GM21717 (cell line): ENCODE measurements at regions not wholly inside any gene's neighbourhood (a gene's known extent, or its start where the extent isn't known, plus 50 kb on each side); places are given as distances from the start of the nearest gene placed in this dataset.

Source experiments
- ATAC-seq: cut with Tn5 transposase; IDR thresholded peaks from one replicate; pipeline ENCODE4 v1.9.1; 2021; ENCODE audit warnings: mild to moderate bottlenecking, moderate library complexity; ENCODE audit not compliant: unreplicated experiment

DNA sequence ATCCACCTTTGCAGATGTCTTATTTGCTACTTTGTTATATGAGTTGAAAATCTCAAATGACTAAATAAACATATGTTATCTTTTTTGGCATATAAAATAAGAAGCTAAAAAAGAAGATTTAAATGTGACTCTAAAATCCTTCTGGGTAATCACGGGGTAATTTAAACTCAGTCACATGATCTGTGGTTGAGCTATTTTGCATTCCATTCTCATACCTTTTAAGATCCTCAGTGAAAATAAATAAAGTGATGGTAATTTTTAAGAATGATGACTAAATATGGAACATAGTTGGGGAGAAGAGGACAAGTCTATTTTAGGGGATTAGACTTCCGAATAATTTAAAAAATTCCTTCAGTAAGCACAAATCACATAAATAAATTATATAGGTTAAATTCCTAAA lies 1076.8 kb downstream of the TUSC7 start:
- no peak for ATAC-seq

DNA sequence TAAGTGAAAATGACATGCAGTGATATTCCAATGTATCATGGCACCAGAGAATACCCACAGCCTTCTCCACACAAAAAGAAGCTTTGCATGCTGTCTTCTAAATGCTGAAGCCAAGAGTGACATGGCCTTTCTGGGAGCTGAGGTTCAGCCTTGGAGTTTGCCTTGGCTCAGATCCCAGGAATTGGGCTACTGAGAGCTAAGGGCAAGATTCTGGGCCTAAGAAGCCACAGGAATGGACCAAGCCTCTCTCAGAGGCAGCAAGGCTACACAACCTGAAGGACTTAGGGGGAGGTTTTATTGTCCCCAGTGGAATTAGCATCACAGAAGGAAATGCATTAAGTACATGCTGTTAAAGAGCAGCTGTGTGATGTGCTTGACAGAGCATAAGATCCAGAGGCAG lies 1078.5 kb downstream of the TUSC7 start:
- ATAC-seq: no peak

DNA sequence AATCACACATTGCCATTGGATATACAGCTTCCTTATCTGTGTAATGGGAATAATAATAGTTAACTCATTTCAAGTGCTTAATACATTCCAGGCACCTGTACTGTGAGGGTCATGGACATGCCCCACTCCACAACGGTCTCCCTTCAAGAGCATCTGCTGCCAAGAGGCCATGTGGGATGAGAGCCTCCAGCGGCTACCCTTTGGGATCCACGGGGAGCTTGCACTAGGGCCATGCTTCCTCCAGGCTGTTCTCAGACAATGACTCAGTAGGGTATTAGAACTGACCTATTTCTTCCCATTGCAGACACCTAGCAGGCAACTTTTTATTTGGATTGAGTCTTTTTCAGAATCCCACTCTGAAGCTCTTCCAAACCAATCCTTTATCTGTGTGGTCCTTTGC lies 1078.9 kb downstream of the TUSC7 start:
- ATAC-seq: no peak

DNA sequence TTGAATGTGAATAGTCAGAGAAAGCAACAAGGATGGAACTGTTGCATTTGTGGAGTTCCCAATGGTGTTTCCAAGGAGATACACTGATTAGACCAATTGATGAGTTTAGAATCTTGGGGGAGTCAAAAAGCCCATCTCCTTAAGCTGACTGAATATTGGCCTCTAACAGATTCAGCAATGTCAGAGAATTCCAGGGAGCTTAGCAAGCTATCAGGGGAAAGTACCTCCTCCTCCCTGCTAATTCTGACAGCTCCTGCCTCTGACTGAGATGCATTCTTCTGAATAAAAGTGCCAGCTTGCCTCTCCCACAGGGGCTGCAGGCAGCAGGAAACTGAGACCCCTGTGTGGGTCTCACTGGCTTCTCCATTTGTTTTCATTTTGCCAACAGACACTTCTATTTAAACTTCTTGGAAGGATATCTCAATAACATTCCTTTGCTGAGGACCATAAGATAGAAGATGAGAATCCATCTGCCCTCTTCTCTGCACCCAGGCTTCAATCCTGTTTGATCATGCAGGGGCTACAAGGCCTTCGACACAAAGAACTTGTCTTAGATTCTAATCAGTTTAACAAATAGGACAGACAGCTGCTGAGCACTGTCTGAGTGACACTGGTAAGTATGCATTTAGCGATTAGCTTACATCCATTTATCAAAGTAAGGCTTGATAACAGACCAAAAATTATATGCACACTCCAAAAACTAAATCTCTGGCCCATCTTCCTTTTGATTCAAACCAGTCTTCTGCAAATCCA lies 1080.8 kb downstream of the TUSC7 start:
- no peak for ATAC-seq

DNA sequence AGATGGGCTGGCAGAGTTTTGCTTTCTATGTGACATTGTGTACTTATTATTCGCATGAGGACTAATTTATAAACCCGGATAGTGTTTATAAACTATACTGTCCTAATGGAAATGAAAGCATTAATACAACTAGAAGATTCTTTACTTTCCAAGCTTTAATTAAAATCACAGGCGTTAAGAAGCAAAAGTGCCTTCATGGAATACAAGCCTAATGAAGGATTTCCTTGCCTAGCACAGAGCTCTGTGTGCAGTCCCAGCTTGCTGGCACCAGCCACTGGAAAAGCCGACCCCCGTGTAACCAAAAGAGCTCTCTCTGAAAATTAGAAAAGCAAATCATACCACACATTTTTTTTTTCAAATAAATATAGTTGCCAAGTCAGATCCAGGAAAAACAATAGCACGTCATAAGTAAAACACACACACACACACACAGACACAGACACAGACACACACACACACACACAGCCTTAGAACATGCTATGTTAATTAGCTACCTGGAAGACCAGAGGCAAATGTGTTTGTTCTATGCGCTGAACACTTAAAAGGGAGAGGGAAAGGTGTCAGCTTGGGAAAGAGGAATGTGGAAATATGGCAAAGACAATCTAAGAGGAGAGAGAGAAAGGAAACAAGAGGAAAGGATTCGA lies 1084.2 kb downstream of the TUSC7 start:
- ATAC-seq: no peak

DNA sequence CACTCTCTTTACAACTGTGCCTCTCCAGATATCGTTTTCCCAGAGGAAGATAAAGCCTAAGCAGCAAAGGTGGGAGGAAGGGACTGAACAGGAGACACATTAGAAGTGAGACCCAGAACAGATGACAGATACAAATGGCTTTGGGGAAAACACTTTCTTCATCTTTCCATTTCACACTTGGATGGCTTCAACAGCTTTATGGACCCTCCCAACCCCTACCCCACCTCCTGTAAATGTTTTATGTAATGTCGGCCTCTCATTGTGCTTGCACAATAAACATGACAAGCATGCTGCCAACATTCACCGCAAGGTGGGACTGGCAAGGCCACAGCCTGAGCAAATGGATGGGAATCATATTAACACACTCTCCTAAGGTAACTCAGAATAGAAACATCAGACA lies 1088.6 kb downstream of the TUSC7 start:
- no peak for ATAC-seq

DNA sequence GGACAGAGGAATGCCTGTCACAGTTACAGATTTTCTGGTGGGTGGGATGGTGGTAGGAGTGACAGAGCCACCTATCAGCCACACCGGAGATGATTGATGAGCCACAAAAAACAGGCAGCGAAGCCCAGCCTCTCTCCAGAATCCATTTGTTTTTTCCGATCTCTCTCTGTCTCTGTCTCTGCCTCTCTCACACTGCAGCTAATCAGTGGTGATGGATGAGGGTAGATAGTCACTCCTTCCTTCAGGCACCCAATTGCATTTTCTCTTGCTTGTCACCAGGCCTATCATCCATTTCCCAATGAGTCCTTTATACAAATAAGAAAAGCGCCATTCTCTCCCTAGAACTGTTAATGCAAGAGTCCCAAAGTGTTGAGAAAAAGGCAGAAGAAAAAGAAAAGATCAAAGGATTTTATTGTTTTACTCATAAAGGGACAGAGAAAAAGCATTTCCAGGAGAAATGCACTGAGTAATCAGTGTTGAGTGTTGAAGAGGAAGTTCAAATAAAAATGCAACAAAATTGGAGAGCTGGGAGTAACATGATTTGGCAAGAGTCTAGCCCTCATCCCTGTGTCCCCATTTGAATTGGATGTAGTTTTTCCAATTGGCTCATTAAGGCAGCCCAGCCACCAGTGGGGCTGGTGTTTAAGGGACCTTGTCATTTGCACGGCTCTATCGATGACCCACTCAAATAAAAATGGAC lies 1089.3 kb downstream of the TUSC7 start:
- ATAC-seq: no peak

DNA sequence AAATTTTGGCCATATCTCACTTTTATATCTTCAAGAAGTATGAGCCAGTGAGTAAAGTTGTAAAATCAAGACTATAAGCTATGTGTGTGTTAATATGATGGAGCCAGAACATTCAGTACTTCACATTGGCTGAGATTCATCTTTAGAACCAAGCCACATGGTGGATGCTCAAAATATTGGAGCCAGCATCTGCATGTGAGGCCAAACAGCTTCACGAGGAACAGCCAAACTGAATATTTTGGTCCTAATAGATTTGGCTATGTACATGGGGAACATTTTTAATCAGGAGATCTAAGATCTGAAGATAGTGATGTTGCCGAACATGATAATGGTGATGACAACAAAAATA lies 1089.8 kb downstream of the TUSC7 start:
- ATAC-seq: no peak

DNA sequence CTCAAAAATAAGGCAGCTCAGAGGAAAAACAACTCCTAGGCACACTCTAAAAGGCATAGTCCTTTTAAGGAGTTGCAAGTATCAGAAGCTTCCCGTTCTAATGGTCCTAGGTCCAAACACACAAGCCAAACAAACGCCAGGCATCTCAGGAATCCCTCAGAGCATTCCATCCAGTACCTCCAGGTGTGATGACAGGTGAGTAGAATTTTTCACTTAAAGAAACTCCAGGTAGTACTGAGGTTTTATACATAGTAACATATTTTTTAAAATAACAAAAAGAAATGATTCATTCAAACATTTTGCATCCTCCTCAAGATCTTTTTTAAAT lies 1092.3 kb downstream of the TUSC7 start:
- ATAC-seq: no peak

DNA sequence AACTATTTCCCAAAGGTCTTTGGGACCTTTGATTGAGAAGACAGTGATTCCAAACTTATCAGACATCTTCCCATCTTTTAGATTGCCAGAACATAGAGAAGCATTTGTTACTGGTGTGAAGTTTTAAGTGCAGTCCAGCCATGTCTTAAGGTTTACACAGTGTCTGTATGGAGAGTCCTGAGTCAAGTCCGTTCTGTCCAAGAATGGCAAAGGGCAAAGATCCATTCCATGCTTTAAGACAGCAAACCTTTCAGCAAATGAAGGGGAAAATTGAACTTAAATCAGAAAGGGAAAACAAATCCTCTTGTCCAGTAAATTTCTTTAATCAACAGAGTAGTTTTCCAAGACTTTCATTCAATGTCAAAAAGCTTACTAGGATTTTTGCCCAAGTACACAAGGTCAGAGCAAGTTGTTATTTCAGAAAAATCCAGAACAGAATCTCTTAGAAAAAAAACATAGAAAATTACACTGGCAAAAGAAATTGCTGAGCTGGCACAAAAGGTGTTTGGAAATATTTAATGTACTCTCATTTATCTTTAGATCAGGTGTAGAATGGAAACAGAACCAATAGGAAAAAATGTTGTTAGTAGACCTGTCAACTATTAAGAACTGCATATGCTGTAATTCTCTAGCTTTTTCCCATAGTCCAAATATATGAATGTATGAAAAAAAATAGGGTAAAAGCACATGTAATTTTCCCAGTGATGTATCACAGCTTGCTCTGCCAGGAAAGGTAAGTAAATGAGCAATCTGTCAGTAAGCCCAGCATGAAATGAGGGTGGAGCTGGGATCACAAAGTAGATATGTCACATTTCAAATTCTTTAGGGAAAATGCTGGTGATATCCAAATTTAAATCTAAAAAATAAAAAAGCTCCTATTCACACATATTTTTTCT lies 1099.9 kb downstream of the TUSC7 start:
- ATAC-seq: no peak

DNA sequence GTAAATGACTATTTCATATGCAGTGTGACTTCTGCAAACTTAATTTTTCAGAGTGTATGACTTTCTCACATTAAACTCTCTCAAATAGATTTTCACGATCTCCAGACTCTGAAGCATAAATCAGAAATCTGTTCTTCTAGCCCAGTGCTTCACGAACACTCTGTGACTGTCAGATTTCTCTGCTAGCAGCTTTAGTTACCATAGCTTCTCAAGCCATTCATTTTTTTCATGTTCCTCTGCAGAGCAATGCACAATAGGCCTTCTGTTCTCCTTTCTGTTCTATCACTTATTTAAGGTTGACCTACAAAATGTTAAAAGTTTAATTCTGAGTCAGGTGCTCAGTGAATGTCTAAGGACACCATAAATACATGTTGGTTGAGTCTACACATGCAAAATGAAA lies 1102.2 kb downstream of the TUSC7 start:
- no peak for ATAC-seq

DNA sequence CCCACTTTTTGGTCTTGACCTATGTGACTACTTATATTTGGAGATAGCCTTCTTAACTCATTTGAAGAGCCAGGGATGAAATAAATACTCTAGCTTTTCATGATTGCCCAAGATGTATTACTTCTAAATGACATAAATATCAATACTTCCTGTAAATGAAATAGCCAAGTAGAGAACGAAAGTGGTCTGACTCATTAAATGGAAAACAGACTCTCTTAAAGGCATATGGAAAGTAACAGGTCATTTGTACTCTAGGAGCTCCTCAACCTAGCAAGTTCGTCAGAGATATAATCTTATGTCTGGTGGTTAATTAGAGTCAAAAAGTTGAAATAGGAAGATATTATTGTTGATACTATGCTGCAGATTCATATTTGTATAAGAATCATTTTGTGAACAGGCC lies 1105.4 kb downstream of the TUSC7 start:
- no peak for ATAC-seq

DNA sequence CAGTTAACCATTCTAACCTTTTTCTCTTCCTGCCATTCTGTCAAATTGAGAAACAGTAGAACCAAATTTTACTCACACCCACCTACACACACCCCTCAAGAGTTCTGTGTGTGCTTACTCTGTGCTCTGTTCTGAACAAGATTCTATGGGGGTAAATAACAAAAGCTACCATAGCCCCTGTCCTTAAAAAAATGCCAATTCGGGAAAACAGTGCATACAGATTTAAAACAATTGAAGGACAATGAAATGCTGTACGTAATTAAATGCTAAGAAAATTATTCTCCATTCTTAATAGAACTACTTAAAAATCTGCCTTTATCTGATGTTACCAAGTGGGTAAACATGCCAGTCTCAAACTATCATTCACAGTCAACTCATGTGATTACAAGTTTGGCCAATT lies 1107.5 kb downstream of the TUSC7 start:
- no peak for ATAC-seq

DNA sequence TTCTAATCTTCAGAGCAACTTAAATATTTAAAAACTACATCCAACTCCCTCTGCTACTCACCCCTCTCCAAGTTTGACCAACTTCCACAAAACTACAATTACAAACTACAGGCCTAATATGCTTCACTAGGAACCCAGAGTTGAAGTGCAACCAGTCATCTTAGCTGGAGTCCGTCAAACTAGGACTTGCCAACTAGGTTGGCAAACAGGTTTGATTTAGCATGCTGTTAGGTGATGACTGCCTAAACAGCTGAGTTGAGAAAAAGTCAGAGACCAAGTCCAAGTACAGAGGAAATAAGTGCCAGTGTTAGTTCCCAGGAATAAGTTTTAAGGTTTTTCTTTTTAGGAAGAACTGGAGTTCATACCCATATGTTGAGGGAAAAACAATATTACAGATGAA lies 1109.0 kb downstream of the TUSC7 start:
- ATAC-seq: no peak

DNA sequence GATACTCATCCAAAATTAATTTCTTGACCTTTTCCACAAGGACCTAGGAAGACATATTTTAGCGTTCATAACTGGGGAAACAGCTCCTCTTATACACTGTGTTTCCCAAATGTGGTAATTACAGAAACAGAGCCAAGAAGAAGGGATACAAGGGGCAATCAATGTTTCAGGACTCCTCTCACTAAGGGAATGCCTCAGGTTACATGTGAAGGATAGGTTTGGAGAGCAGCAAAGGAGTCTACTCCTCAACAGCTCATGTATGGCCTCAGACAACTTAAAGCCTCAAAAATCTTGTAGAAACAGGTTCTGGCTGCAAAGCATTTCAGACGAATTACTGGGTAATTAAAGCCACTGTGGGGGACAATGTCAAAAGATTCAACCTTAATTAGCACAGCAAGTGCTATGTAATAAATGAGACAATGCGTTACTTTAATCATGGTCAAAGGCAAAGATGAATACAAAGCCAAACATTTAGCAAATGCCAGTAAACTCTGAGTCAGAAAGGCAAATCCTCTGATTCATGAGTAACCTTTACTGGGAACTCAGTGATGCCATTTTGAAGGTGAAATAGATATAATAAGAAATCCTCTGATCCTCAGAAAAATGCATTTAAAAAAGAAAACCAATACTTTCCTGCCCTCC lies 1111.2 kb downstream of the TUSC7 start:
- no peak for ATAC-seq

DNA sequence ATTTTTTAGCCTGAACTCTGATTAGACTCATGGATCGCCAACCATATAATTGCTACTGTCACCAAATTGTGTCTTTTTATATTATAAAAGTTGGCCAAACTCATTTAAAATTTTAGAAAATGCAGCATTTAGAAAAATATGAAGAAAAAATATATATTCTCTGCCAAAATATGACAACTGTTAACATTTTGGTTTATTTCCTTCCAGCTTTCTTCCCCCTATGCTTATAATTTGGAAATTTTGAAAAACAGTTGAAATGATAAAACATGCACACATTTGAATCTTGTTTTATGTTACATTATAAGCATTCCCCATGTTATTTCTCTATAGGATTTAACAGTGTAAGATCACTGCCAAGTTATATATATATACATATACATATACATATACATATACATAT lies 1112.8 kb downstream of the TUSC7 start:
- no peak for ATAC-seq

DNA sequence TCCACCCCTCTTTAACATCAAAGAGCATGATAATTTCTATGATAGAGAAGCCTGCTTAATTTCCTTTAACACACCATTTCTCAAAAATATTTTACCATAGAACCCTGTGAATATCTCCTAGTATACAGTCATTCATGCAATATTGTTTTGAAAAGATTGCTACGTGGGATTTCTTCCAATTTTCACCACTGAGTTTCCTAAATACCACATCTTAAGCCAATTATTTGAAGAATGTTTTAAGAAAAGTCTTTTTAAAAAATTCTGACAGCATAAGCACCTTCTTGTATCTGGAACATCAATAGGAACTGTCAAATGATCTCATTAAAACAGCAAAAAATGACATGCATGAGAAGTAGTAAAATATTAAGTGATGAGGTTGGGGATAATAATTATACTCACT lies 1126.7 kb downstream of the TUSC7 start:
- ATAC-seq: no peak

DNA sequence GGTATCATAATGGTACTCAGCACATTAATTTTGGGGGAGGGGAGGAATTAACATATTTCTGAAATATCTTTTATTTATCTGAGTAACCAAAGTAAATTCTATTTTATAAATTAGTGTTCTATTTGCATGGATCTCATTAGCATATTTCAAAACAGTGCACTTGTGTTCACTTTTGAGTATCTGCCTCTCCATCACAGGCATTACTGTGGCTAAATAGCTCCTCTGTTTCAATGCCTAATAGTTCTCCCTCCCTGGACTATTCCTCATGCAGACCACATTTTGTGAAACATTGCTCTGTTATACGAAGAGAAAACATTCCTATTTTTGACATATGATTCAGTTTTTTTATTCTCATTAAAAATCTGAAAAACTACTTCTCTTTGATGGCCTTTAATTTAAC lies 1127.8 kb downstream of the TUSC7 start:
- no peak for ATAC-seq

DNA sequence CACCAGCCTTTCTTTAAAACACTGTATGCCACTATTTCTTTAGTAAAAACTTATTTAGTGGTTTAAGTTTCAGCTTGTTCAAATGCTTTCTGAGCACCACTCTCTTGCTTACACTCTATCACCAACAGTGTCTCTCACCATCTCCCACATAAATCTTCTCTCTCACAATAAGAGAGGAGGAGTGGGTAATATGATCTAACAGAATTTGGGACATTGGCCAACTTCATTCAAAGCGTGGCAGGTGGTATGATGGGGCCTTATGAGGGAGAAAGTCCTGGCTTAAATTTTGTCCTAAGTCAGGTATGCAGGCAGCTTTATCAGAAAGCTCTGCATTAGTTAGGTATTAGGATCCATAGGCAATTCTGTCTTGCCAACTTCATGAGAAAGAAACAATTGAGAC lies 1132.5 kb downstream of the TUSC7 start:
- ATAC-seq: no peak

DNA sequence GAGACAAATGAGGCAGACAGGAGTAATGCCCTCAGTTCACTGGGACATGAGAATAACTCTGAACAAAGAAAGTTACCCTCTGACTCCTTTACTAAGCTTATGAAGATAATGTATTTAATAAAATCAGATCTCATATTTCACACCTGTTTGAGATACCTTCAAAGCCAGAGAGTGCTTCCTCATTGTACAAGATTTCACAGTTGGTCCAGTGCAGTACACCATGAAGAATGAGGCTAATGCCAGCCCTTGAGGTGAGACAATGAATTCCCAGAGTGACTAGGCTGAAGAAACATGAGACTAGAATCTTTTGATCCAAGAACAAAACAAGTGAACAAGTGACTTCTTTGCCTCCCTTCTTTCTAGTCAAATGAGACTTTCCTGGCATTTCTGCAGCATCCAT lies 1133.8 kb downstream of the TUSC7 start:
- ATAC-seq: no peak

DNA sequence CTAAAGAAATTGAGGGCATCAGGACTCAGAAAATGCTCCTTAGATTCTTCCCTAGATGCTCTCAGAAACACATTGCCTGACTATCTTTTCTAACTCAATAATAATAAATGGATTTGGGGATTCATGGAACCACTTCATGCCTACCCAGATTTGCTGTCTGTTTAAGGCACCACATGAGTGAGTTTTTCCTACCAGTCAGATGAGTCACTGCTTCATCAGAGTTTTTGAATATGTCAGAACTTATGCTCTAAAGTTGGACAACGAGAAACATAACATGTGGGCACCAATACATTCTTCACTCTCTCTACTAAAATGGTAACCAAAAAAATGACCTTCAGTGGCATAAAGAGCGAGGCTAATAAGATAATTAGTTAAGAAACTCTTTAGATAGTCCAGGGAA lies 1135.1 kb downstream of the TUSC7 start:
- no peak for ATAC-seq
